NCI-H82 (cell line): ENCODE measurements at regions not wholly inside any gene's neighbourhood (a gene's known extent, or its start where the extent isn't known, plus 50 kb on each side); places are given as distances from the start of the nearest gene placed in this dataset.

Experiments used
- DNase-seq: peaks from one replicate; lab custom pipeline; 2025; lab: John Stamatoyannopoulos, UW

DNA sequence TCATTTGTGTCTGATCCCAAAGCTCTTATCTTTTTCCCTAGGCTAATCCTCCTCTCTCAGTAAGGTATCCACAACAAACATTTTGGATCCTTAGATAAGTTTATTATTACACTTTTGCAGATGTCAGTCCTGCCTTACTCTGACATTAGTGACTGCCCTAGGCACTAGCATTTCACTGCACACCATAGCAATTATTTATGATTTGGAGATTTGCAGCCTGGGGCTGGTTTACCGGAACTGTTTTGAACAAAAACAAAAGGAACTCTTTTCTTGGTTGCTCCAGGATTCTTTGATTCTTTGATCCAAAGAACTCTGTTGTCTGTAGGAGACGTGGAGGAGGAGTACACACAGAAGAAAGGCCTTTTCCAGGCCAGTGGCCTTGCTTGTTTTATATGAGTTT lies 80.4 kb downstream of the EDNRB start:
- DNase-seq = no peak

DNA sequence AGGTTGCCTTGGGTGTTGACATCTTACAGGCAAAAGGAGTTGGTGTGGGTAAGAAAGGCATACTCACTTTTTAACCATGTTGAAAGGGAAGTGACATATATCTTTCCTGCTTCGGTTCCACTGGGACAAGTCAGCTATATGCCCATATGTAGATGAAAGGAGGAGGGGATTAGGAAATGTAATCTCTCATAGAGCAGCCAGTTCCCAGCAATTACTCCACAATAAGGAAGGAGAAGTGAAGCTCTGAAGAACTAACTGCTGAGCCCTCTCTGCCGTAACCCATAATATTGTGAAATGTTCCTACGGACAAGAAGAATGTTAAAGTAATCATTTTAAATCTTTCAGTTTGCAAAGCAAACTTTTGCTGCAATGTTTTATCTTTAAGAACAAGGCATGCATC lies 82.2 kb downstream of the EDNRB start:
- DNase-seq = peak; percentile 23

DNA sequence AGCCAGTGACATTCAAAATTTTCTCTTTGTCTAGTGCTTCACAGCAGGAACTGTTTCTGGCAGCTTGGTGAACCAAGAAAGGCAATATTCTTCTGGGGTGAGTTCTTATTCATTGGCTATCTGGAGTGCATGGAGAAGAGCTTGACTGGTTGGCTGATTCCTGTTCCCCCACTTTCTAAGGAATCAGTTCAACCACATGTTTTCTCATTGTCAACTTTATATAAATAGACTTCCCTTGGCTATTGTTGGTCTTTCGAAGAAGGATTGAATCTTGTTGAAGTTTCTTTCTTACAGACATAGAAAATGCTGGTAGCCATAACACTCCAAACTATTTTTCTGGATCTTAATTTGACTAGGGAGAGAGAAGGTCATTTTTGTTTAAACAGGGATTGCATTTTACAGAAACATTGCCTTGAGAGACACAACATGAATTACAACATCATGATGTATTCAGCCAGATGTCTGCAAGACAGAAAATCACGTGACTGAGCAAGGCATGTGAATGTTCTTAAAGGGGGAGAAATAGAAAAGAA lies 85.2 kb downstream of the EDNRB start:
- DNase-seq = no peak

DNA sequence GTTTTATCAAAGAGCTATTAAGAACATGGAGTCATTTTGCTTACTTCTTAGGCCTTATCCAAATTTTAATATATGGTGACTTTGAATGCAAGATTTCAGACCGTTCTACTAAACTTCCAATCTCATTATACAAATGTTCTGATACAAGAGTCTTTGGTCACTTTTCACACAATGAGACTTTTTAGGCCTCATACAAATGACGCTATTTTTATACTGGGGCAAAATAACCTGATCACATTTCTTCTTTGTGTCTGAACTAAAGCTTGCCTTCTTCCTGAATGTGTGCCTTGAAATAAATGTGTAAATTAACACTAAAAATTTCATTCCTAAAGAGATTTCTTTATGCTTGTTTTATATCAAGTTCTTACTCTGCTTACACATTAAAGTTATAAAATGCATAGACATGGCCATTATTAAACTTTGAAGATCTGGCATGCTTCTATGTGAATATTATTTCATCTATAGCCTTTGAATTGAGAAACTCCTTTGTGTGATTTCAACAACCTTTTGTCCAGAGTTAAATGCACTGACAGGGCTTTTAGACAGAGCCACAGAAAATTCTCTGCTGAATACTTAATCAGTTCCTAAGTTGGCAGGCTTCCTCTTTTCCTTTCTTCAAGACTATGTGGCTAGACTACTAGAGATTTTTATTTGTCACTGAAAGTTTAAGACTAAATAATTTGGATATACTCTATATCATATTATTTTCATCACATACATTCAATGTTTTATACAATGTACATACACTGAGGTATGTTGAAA lies 86.1 kb downstream of the EDNRB start:
- no peak for DNase-seq

DNA sequence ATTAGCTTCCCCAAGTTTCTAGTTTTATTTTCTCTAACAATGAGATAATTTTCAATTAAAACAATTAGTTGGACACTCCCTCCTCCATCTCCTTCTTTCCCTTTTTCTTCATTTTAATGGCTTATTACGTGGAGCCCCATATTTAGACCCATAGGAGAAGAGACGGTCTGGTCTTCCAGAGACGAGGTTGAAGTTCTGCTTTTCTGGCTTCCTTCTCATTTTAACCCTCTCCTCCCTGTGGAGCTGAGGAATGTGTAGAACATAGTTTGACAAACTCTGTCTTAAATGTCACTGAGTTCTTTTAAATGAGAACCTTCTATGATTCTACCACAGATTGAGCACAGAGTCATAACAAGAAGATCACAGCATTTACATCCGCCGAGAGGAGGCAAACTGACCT lies 86.8 kb downstream of the EDNRB start:
- no peak for DNase-seq

DNA sequence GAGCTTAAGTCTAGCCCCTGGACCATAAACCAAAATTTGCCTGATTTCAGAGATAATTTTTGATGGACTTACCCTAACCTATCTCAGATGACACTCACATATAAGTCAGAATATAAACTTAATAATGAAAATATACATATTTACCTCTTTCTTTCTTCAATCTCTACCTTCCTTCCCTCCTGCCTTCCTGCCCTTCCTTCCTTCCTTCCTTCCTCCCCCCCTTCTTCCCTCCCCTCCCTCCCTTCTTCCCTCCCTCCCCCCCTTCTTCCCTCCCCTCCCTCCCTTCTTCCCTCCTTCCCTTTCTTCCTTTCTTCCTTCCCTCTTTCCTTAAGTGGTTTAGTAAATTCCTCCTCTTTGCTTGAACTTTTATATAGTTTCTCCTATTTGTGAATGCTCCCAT lies 88.7 kb downstream of the EDNRB start:
- no peak for DNase-seq

DNA sequence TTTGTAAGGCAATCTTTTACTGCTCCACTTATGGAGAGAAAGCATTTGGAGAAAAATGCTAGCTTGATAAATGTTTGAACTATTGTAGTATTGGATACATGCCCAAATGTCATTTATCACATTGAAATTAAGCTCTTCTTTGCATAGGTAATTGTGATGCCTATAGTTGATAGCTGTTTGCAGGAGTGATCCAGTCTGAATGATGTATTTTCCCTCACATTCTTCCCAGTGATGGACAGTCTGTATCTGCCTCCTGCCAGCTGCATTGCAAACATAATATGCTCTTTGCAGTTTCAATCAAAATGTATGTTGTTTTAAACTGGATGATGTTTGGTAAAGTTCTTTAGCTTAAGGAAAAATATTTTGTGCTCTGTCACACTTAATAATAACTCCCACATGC lies 89.8 kb downstream of the EDNRB start:
- DNase-seq = no peak

DNA sequence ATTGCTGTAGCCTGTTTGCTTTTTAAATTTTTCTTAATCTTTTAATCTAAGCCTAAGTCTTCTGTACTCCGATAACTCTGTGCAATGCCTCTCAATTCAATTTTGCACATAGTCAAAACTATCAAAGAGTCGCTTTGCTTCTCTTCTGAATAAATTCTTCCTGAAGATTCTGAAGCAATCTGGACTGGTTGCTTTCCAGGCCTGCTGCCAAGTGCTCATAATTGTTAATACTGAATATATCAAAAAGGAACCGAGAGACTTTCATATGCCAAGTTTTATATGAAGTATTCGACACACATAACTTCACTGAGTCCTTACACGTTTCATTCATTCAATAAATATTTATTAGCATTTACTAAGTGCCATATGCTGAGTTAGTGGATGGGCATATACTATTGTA lies 91.3 kb downstream of the EDNRB start:
- DNase-seq = no peak

DNA sequence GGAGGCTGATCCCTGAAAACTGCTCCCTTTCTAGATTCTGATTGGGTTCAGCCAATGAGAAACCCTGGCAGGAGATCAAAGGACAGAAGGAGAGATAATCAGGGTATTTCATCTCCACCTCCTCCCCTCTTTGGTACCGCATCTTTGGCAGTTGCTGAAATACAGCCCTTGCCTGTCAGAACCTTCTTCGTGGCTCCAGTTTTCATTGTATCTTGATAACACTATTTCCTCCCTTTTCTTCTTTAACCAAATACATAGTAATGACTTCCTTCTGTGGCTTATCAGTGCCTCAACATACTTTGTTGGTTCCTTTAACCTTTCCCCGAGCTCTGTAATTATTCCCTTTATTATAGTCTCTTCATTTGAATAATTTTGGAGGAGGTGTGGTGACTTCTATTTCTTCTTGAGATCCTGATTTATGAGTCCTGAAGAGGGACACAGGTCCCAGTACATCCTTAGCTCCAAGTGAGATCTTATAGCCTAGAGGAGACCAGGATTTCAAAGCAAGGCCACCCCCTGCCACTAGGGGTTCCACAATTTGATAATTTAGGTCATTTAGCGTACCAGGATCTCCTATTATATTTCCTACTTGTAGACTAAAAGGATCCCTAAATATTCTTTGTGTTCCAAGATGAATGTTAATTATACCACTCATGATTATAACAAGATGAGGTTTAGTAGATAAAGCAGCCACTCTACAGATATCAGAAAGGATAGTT lies 98.0 kb downstream of the EDNRB start:
- peak; percentile 20 for DNase-seq

DNA sequence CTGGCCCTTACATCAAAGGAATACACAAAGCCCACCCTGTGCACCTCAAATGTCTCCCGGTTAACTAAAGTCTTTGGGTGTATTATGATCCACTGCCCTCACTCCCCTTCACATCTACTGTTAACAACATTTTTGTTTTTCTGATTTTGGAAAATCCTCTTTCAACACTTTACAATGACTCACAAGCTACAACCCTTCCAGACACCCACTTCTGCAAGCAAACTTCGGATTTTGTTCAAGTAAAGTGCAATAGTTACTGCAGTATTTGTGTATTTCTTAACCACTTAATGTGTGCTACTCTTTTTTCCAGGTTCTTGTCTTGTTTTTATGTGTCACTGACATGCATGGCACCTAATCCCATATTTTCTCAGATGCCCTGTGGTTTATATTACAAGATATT lies 101.1 kb downstream of the EDNRB start:
- no peak for DNase-seq

DNA sequence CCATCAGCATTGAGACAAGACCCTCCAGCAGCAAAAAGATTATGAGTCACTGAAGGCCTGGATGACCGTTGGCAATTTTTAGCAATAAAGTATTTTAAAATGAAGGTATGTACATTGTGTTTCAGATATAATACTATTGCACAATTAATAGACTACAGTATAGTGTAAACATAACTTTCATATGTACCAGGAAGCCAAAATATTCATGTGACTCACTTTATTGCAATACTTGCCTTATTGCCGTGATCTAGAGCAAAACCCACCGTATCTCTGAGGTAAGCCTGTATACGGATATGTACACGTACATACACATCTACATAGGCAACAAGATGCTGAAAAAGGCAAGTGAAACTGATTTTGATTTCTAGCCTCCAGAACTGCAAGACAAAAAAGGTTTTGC lies 103.3 kb downstream of the EDNRB start:
- DNase-seq = no peak
